ENCODE measurements at regions not wholly inside any gene's neighbourhood (a gene's known extent, or its start where the extent isn't known, plus 50 kb on each side); places are given as distances from the start of the nearest gene placed in this dataset.
"Not testable (repeated sequence)": the region's sequence is repeated elsewhere in the genome, so short reads cannot be mapped to it uniquely, and the experiment has no call there.

- no peak for DNase-seq (ENCODE audit: low read depth)
These were observed 141.7 kb downstream of the BARX1 start for GRCh38 chr9:93813221-93814076.

GRCh38 chr9:93812410-93812668 is 142.8 kb downstream of the BARX1 start:
- DNase-seq (ENCODE audit: low read depth) = no peak

GRCh38 chr9:93810028-93810971 is 144.9 kb downstream of the BARX1 start:
- no peak for DNase-seq (ENCODE audit: low read depth)

GRCh38 chr9:93809204-93809940 is 145.8 kb downstream of the BARX1 start:
- DNase-seq (ENCODE audit: low read depth) = no peak

GRCh38 chr9:93808115-93809029 is 146.8 kb downstream of the BARX1 start:
- DNase-seq (ENCODE audit: low read depth) = no peak

GRCh38 chr9:93807166-93808074 is 147.7 kb downstream of the BARX1 start:
- no peak for DNase-seq (ENCODE audit: low read depth)

GRCh38 chr9:93801581-93802284 is 153.4 kb downstream of the BARX1 start:
- no peak for DNase-seq (ENCODE audit: low read depth)

- no peak for DNase-seq (ENCODE audit: low read depth)
These were observed 154.0 kb downstream of the BARX1 start for GRCh38 chr9:93801120-93801519.

- DNase-seq (ENCODE audit: low read depth) = no peak
These were observed 162.8 kb downstream of the BARX1 start for GRCh38 chr9:93792358-93792757.

- DNase-seq (ENCODE audit: low read depth) = no peak
These were observed 169.0 kb downstream of the BARX1 start for GRCh38 chr9:93786204-93786603.

GRCh38 chr9:93776873-93777272 is 178.3 kb downstream of the BARX1 start:
- DNase-seq (ENCODE audit: low read depth) = no peak

GRCh38 chr9:93776256-93776655 is 178.9 kb downstream of the BARX1 start:
- DNase-seq (ENCODE audit: low read depth) = no peak

GRCh38 chr9:93774331-93775102 is 180.6 kb downstream of the BARX1 start:
- DNase-seq (ENCODE audit: low read depth) = no peak

- DNase-seq (ENCODE audit: low read depth) = no peak
These were observed 183.9 kb downstream of the BARX1 start for GRCh38 chr9:93771276-93771675.

GRCh38 chr9:93761822-93762221 is 185.4 kb downstream of the PHF2 start:
- DNase-seq (ENCODE audit: low read depth) = no peak

GRCh38 chr9:93750045-93750444 is 173.7 kb downstream of the PHF2 start:
- no peak for DNase-seq (ENCODE audit: low read depth)

- DNase-seq (ENCODE audit: low read depth) = not testable (repeated sequence)
These were observed 172.4 kb downstream of the PHF2 start for GRCh38 chr9:93748827-93749226.

GRCh38 chr9:93731963-93732362 is 155.6 kb downstream of the PHF2 start:
- DNase-seq (ENCODE audit: low read depth) = no peak

- no peak for DNase-seq (ENCODE audit: low read depth)
These were observed 154.3 kb downstream of the PHF2 start for GRCh38 chr9:93730648-93731047.

Measured in fibroblast of gingiva (primary cell).